SJSA1 (cell line): ENCODE measurements at regions not wholly inside any gene's neighbourhood (a gene's known extent, or its start where the extent isn't known, plus 50 kb on each side); places are given as distances from the start of the nearest gene placed in this dataset.
"Not testable (repeated sequence)": the region's sequence is repeated elsewhere in the genome, so short reads cannot be mapped to it uniquely, and the experiment has no call there.

Experiments used
- DNase-seq, 2 experiments: peaks; one replicate each; pipeline ENCODE4 v3.0.0-alpha.2; 2015 to 2020; ENCODE audit warnings: low spot score in 2 of 2, low read depth in 1 of 2
- H3K27ac ChIP-seq: fragments of 250-450 bp; sonication (Bioruptor Pico); 2 replicates; pipeline ENCODE4 v1.5.1; 2020; ENCODE audit warnings: mild to moderate bottlenecking, moderate library complexity
- H3K27me3 ChIP-seq: fragments of 250-450 bp; sonication (Bioruptor Pico); replicated peaks from 2 replicates; pipeline ENCODE4 v1.5.1; 2020; ENCODE audit warnings: mild to moderate bottlenecking, moderate library complexity
- H3K36me3 ChIP-seq: fragments of 250-450 bp; sonication (Bioruptor Pico); 2 replicates; pipeline ENCODE4 v1.5.1; 2020; ENCODE audit warnings: mild to moderate bottlenecking
- H3K4me1 ChIP-seq: fragments of 250-450 bp; sonication (Bioruptor Pico); replicated peaks from 2 replicates; pipeline ENCODE4 v1.6.1; 2021; ENCODE audit warnings: mild to moderate bottlenecking
- H3K4me3 ChIP-seq: fragments of 250-450 bp; sonication (Bioruptor Pico); 2 replicates; pipeline ENCODE4 v1.5.1; 2020; ENCODE audit warnings: mild to moderate bottlenecking
- H3K9me3 ChIP-seq: fragments of 250-450 bp; sonication (Bioruptor Pico); replicated peaks from 2 replicates; pipeline ENCODE4 v1.5.1; 2020; ENCODE audit warnings: mild to moderate bottlenecking

DNA sequence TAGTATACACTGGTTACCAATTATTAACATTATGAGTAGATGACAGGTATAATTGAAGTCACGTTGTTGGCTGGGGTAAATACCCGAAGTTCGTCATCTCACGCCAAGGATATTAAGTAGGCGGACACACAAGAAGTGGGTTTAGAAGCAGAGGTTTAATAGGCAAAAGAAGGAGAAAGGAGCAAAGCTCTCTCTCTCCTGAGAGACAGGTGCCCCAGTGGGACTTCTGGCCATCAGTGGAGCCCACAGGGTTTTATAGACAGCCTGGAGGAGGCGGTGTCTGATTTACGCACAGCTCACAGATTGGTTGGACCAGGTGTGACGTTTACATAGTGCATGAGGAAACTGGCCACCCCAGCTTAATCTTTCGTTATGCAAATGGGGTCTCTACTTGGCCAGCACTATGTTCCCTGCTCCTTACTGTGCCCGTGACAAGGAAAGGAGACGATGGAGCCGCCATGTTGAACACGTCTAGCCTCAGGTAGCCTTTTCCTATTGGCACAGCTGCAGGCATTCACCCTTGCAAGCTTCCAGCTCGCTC is 128.8 kb upstream of the KYNU start:
- Histone ChIP-seq H3K4me1 (no peaks in the 10 kb centered on the region), H3K36me3 (no peaks in the 10 kb centered on the region), H3K9me3 (no peaks in the 10 kb centered on the region), H3K27ac (no peak overlapping the region), H3K27me3 (no peaks in the 10 kb centered on the region), H3K4me3 (no peak overlapping the region)
- DNase-seq, result no peak

- Histone ChIP-seq H3K4me3 (no peak overlapping the region), H3K27me3 (no peaks in the 10 kb centered on the region), H3K4me1 (no peaks in the 10 kb centered on the region), H3K27ac (no peak overlapping the region), H3K36me3 (no peaks in the 10 kb centered on the region), H3K9me3 (no peaks in the 10 kb centered on the region)
- no peak for DNase-seq
Measured at GRCh38 chr2:142745691-142746090, 131.8 kb upstream of the KYNU start.

DNA sequence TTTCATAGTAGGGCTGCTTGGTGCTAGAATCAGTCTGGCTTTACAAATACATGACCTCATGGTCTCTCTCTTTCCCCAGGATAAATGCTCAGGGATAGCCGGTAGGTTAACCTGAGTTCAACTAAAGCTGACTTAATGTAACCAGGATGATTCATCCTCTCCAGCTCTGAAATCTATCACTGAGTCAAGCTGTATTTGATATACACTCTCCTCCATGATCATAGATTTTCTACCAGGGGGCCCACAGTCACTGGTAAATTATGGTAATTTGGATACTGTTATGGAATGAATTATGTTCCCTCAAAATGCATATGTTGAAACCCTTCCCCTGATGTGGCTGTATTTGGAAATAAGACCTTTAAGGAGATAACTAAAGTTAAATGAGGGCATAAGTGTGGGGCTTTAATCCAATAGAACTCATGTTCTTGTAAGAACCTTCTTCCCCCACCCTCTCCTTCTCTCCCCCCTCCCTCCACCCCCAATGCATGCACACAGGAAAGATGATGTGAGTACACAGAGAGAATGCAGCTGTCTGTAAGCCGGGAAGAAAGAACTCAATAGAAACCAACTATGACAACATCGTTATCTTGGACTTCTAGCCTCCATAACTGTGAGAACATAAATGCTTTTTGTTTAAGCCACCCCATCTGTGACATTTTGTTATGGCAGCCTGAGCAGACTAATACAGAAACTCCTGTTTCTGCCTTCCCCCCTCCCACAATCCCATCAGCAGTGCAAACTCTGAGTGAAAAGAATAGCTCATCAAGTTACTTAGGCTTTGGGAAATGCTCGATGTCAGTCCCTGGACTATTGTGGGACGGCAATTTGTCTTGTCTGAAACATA is 134.9 kb upstream of the KYNU start:
- Histone ChIP-seq H3K4me3 (no peak overlapping the region), H3K9me3 (no peaks in the 10 kb centered on the region), H3K4me1 (no peaks in the 10 kb centered on the region), H3K36me3 (no peaks in the 10 kb centered on the region), H3K27me3 (no peaks in the 10 kb centered on the region), H3K27ac (no peak overlapping the region)
- no peak for DNase-seq

- DNase-seq, result no peak
- Histone ChIP-seq H3K9me3 (no peaks in the 10 kb centered on the region), H3K4me3 (no peak overlapping the region), H3K27me3 (no peaks in the 10 kb centered on the region), H3K27ac (no peak overlapping the region), H3K36me3 (no peaks in the 10 kb centered on the region), H3K4me1 (no peaks in the 10 kb centered on the region)
Measured at GRCh38 chr2:142741764-142742269, 135.6 kb upstream of the KYNU start.

DNA sequence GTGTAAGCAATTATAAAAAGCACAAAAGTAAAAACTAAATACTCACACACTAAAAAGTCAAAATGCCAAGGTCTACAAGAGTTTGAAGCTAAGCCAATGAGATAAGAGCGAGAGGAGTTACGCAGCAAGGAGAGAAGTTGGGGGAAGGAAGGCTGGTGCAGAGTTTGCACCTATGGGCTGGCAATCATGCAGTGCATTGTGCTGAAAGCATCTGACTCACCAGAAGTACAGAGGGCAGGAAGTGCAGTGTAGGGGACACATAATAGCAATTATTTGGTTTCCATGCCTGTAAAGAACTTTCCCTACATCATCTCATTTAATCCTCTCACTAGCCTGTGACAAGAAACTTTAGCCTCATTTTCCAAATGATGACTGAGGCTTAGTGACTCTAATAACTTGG is 142.7 kb upstream of the KYNU start:
- H3K36me3 ChIP-seq, result no peaks in the 10 kb centered on the region
- no peaks in the 10 kb centered on the region for H3K4me1 ChIP-seq
- H3K27me3 ChIP-seq, result no peaks in the 10 kb centered on the region
- no peaks in the 10 kb centered on the region for H3K9me3 ChIP-seq
- no peak overlapping the region for H3K27ac ChIP-seq
- no peak overlapping the region for H3K4me3 ChIP-seq
- DNase-seq, result no peak

DNA sequence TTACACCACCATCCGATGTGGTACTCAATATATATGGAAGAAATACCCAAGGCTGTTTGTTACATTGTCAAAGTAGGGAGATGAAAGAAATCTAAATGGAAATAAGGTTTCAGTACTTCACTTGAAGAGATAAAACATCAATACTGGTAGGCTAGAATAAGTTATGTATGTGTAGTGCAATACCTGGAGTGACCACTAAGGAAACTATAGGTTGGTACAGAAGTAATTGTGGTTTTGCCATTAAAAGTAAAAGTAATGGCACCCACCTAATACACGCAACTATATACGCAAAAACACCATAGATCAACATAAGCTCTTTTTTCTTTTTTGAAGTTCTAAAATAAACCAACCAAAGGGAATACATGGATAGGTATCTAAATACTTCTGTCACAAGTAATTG is 143.2 kb upstream of the KYNU start:
- no peaks in the 10 kb centered on the region for H3K9me3 ChIP-seq
- no peak overlapping the region for H3K4me3 ChIP-seq
- no peaks in the 10 kb centered on the region for H3K4me1 ChIP-seq
- H3K27me3 ChIP-seq, result no peaks in the 10 kb centered on the region
- no peak overlapping the region for H3K27ac ChIP-seq
- no peaks in the 10 kb centered on the region for H3K36me3 ChIP-seq
- DNase-seq, result no peak

DNA sequence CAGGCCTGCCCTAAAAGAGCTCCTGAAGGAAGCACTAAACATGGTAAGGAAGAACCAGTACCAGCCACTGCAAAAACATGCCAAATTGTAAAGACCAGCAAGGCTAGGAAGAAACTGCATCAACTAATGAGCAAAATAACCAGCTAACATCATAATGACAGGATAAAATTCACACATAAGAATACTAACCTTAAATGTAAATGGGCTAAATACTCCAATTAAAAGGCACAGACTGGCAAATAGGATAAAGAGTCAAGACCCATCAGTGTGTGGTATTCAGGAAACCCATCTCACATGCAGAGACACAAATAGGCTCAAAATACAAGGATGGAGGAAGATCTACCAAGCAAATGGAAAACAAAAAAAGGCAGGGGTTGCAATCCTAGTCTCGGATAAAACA is 147.7 kb upstream of the KYNU start:
- H3K27me3 ChIP-seq, H3K36me3 ChIP-seq, H3K4me1 ChIP-seq, DNase-seq, H3K9me3 ChIP-seq, H3K4me3 ChIP-seq, H3K27ac ChIP-seq: not testable (repeated sequence)

DNA sequence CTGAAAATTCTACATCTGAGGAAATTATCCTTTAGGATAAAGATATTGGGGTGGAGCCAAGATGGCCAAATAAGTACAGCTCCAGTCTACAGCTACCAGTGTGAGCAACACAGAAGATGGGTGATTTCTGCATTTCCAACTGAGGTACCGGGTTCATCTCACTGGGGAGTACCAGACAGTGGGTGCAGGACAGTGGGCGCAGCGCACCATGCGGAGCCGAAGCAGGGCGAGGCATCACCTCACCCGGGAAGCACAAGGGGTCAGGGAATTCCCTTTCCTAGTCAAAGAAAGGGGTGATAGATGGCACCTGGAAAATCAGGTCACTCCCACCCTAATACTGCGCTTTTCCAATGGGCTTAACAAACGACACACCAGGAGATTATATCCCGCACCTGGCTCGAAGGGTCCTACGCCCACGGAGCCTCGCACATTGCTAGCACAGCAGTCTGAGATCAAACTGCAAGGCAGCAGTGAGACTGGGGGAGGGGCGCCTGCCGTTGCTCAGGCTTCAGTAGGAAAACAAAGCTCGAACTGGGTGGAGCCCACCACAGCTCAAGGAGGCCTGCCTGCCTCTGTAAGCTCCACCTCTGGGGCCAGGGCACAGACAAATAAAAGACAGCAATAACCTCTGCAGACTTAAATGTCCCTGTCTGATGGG is 149.5 kb upstream of the KYNU start:
- H3K27ac ChIP-seq, H3K4me3 ChIP-seq, H3K4me1 ChIP-seq, DNase-seq, H3K27me3 ChIP-seq, H3K9me3 ChIP-seq, H3K36me3 ChIP-seq: not testable (repeated sequence)

DNA sequence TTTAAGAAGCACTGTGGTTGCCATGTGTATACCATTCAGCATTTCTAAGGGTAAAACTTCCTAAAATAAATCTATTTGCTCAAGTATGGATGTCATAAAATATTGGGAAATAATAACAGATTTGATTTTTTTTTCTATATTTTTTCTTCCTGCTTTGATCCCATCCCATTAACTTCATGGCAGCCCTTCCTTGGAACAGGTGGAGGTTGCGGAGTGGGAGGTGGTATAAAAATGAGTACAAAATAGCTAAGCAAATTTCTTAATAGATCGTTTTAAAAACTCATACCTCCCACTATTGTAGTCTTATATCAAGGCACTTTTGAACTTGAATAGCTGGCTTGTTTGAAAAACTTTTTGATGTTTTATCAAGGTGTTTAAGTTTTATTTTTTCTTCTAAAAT is 152.1 kb upstream of the KYNU start:
- Histone ChIP-seq H3K27me3 (no peaks in the 10 kb centered on the region), H3K4me1 (no peaks in the 10 kb centered on the region), H3K4me3 (no peak overlapping the region), H3K9me3 (no peaks in the 10 kb centered on the region), H3K36me3 (no peaks in the 10 kb centered on the region), H3K27ac (no peak overlapping the region)
- no peak for DNase-seq

DNA sequence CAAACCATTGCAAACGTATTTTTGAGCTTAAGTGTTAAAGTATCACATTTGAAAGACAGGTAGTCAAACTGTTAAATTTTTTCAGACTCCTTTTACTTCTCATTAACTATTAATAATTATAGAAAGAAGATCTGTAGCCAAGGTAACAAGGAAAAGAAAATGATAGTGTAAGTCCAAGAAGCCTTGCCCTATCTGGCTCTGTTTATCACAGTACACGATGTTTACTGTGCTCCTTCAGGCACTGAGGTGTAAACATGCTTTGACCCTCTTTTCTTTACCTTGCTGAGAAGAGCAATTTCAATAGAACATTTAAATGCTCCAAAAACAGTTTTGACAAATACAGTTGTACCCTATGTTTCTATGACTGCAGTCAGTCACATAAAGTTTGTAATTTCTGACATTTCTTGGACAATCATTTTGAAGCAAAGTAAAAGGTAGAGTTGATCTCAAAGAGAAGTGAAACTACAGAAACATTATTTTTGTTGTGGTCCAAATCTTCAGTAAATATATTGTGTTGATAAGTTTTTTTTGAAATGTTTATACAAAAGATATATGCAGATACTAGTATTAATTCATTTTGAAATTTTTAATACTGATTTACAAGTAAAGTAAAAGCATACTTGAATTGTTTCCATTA is 152.6 kb upstream of the KYNU start:
- Histone ChIP-seq H3K27ac (no peak overlapping the region), H3K4me1 (no peaks in the 10 kb centered on the region), H3K27me3 (no peaks in the 10 kb centered on the region), H3K36me3 (no peaks in the 10 kb centered on the region), H3K4me3 (no peak overlapping the region), H3K9me3 (no peaks in the 10 kb centered on the region)
- DNase-seq, result no peak

DNA sequence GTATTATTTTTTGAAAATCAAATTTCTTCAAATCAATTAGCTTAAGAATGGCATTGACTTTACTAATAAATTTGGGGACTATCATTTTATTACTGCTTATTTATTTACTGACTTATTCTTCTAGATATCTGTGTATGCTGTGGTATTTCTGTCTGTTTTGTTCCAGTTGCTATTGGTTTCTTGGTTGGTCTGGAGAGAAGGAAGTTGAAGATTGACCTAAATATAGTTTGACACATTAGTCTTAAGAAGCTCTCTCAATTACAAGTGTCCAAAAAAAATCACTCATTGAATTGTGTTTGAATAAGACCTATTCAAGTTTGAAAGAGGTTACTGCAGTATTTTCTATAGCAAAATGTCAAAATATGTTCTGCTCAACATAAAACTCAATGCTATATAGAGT is 153.3 kb upstream of the KYNU start:
- Histone ChIP-seq H3K27ac (no peak overlapping the region), H3K4me1 (no peaks in the 10 kb centered on the region), H3K27me3 (no peaks in the 10 kb centered on the region)

DNA sequence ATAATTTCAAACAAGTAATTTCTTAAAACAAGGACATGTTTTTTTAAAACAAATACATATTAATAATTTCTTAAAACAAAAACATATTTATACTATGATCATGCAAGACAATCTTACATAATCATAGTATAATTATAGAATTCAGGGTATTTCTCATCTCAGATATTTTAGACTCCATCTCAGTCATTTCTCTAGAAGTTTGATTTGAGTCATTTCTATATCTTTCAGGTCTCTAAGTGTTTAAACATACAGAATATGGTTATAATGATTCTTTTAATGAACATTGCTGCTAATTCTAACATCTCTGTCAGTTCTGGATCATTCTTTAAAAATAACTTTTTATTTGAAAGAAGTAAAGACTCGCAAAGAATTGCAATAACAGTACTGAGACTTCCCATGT is 154.2 kb upstream of the KYNU start:
- H3K4me1 ChIP-seq, result no peaks in the 10 kb centered on the region
- H3K9me3 ChIP-seq, result no peaks in the 10 kb centered on the region
- no peak for DNase-seq
- H3K27ac ChIP-seq, result no peak overlapping the region
- H3K4me3 ChIP-seq, result no peak overlapping the region
- no peaks in the 10 kb centered on the region for H3K27me3 ChIP-seq
- no peaks in the 10 kb centered on the region for H3K36me3 ChIP-seq

More for the DNA sequence above, 153.3 kb upstream of the KYNU start:
- H3K36me3 ChIP-seq, result no peaks in the 10 kb centered on the region
- no peaks in the 10 kb centered on the region for H3K9me3 ChIP-seq
- no peak for DNase-seq
- H3K4me3 ChIP-seq, result no peak overlapping the region

DNA sequence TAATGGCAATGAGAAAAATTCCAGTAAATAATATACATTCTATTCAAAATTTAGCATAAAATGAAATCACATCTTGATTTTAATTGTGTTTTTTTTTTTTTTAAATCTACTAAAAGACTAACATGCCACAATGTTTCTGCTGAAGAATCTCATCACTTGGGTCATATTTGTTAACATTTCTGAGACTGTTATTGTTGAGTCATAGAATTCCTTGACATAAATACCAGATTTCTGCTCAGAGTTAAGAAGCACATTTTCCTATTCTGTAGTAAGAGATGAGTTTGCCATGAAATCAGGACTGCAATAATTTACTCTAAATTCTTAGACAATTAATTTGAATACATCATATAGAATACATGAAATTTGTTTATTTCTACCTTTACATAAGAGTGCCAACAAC is 154.9 kb upstream of the KYNU start:
- Histone ChIP-seq H3K27ac (no peak overlapping the region), H3K36me3 (no peaks in the 10 kb centered on the region), H3K27me3 (no peaks in the 10 kb centered on the region), H3K4me1 (no peaks in the 10 kb centered on the region), H3K9me3 (no peaks in the 10 kb centered on the region), H3K4me3 (no peak overlapping the region)
- no peak for DNase-seq

DNA sequence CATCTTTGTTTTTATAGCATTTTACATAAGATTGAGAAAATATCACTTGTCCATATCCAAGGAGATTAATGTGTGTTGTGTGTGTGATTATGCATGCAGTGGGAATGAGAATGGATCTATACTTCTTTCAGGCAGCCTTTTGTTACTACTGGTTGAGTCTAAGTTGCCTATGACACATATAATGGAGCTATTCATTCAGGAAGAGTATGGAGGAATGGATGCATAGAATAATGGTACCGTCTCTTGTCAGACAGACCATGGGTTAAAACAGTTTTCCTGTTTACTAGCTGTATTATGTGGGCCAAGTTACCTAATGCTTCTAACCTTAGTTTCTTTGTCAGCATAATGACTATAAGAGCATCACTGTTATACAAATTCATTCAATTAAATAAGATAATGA is 155.4 kb upstream of the KYNU start:
- no peak for DNase-seq
- no peak overlapping the region for H3K27ac ChIP-seq
- H3K27me3 ChIP-seq, result no peaks in the 10 kb centered on the region
- no peaks in the 10 kb centered on the region for H3K36me3 ChIP-seq
- no peaks in the 10 kb centered on the region for H3K4me1 ChIP-seq
- H3K9me3 ChIP-seq, result no peaks in the 10 kb centered on the region
- H3K4me3 ChIP-seq, result no peak overlapping the region
